ENCODE measurements at regions not wholly inside any gene's neighbourhood (a gene's known extent, or its start where the extent isn't known, plus 50 kb on each side); places are given as distances from the start of the nearest gene placed in this dataset.
"Not testable (repeated sequence)": the region's sequence is repeated elsewhere in the genome, so short reads cannot be mapped to it uniquely, and the experiment has no call there.

- not testable (repeated sequence) for DNase-seq
Observed at GRCh38 chr20:52302051-52302450, 110.5 kb upstream of the ZFP64 start.

GRCh38 chr20:52295556-52295955 lies 104.0 kb upstream of the ZFP64 start:
- DNase-seq = no peak

GRCh38 chr20:52294106-52294628 lies 102.6 kb upstream of the ZFP64 start:
- no peak for DNase-seq

DNA sequence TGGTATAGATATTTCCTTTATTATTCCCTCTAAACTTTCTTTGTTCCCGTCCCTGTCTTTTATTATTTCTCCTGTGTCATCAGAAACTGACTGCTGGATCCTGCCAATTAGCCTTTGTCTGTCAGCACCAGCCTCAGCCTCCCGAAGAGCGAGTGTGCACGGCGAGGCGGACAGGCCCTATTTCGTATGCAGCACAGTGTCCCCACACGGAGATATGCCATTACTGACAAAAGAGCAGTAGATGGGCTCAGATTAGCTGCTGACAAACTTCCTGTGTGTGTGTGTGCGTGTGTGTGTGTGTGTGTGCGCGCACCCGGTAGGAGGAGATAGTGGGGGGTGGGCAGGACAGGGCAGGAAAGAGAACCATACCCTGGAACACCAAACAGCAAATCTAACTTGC lies 99.5 kb upstream of the ZFP64 start:
- no peak for DNase-seq

DNA sequence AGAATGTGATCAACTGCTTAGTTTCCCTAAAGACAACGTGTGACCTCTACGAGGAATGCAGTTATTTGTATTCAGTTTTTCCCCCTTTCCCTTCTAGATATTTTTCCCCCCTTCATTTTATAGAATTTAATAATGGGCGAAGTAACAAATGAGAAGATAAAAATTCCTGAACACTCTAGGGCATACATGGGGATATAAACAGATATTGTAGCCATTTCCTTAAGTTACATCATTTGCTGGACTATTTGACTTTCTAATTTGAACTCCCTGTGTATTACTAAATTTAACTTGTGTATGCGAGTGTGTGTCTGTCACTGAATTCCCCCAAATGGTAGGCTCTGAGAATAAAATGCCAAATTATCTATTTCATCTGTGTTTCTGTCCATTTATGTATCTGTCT lies 99.0 kb upstream of the ZFP64 start:
- no peak for DNase-seq

DNA sequence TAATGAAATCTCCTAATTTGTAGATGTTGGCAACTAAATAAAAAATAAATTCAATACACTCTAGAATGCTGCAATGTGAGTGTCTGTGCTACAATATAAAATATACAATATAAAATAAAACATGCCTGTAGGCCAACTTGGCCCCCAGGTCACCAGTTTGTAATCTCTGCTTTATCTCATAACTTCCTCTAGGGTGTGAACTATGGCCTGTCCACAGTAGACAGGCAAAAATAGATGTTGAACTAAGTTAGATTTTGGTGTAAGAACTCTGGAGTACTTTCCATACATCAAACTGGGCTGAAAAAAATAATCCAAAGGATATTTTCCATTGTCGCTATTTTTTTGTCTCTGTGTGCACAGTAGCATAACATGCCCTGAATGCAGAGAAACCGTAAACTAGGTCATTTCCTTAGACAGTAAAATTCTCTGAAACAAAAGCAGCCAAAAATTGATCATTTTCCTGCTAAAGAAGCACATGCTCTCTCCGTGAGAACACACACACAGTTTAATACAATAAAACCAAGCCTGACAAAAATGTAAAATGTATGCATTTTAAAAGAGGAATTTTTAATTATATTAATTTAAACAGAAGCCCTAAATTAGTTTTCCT lies 98.5 kb upstream of the ZFP64 start:
- no peak for DNase-seq

GRCh38 chr20:52280407-52280806 lies 88.8 kb upstream of the ZFP64 start:
- no peak for DNase-seq

DNA sequence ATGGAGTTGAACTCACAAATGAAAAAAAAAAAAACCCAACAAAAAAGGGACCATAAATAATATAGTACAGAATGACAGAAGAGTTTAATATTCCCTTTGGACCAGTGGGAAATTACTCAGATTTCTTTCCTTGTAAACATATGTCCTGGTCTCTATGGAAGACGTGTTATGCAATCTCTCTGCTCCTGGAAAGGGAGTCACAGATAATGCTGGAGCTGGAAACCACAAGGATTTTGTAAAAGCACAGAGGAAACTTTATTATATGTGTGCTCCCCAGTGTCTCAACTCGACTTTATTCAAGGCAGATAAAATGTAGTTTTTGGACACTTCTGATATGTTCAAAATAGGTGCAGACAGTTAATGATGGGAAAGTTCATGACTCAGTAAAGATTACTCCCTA lies 88.1 kb upstream of the ZFP64 start:
- no peak for DNase-seq

- DNase-seq = no peak
Observed at GRCh38 chr20:52275181-52275691, 83.7 kb upstream of the ZFP64 start.

DNA sequence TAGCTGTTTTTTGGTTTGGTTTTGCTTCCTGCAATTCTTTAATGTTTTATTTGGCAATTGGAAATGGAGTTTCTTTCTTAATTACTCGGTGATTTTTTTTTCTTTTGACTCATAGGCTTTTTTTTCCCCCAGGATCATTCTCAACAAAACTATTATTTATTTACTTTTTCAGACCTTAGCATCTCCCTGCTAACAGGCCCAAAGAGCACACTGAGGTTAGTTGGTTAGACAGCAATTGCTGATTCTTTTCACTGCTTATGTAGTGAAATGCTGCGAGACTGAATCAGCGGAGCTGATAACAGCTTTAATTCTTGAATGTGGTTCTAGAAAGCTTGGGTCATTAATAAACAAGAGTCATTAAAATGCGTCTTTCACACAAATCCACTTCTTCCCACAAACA lies 79.1 kb upstream of the ZFP64 start:
- no peak for DNase-seq

GRCh38 chr20:52270001-52270606 lies 78.5 kb upstream of the ZFP64 start:
- DNase-seq = no peak

GRCh38 chr20:52269321-52269720 lies 77.7 kb upstream of the ZFP64 start:
- DNase-seq = no peak

DNA sequence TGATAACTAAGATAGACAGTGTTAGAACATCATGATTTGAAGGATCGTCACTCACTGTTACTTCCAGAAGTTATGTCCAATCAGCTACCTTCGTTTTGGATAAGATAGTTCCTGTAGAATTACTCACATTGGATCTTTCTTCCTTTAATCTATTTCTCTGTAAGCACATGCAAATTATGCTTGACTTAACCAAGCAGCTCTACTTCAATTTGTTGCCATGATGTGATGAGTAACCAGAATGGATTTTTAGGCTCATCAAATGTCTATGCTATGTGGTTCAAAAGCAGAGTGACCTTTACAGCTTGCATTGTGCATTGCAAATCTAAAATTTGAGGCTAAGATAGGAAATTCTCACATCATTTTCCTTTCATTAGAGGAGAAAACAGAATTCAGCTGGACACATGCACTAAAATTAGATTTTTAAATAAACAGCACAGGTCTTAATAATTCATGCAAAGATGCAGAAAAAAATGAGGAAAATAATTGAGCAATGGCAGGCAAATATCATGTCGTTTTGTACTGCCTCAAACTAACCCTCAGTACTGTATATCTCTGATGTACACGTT lies 76.7 kb upstream of the ZFP64 start:
- DNase-seq = no peak

GRCh38 chr20:52267418-52267817 lies 75.8 kb upstream of the ZFP64 start:
- DNase-seq = no peak

- no peak for DNase-seq
Observed at GRCh38 chr20:52263757-52264156, 72.2 kb upstream of the ZFP64 start.

- no peak for DNase-seq
Observed at GRCh38 chr20:52261792-52262191, 70.2 kb upstream of the ZFP64 start.

DNA sequence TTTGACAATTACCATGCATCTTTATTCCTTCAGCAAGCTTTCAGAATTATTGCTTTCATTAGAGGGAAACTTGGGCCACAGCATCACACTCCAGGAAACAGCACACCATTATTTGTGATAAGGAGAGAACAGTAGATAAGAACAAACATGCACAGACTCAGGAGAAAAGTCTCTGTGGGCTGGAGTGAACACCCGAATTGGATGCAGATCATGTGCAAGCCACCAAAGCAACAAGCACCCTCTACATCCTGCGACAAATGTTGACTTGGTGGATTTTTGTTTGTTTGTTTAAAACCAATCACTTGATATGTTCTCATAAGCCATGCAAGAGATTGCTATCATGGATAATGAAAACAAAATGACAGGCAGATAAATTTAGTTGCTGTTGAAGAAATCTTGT lies 67.7 kb upstream of the ZFP64 start:
- DNase-seq = no peak

GRCh38 chr20:52256454-52256853 lies 64.9 kb upstream of the ZFP64 start:
- no peak for DNase-seq

DNA sequence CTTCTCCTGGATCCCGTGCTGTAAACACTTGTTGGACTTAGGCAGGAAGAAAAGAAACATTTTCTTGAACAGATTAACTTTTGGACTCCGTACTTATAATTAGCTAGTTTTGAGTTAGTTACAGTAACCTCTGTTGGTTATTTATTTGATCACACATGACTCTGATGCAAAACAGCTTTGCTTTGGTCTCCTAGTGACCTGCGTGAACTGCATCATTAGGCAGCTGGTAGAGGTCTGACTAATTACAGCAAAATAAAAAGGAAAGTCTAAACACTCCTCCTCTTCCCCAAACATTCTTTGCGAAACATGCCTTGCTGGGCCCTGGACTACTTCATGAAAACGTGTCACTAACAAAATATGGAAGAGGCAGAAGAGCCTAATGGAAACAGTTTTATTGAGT lies 61.1 kb upstream of the ZFP64 start:
- no peak for DNase-seq

GRCh38 chr20:52251827-52252226 lies 60.2 kb upstream of the ZFP64 start:
- DNase-seq = no peak

DNA sequence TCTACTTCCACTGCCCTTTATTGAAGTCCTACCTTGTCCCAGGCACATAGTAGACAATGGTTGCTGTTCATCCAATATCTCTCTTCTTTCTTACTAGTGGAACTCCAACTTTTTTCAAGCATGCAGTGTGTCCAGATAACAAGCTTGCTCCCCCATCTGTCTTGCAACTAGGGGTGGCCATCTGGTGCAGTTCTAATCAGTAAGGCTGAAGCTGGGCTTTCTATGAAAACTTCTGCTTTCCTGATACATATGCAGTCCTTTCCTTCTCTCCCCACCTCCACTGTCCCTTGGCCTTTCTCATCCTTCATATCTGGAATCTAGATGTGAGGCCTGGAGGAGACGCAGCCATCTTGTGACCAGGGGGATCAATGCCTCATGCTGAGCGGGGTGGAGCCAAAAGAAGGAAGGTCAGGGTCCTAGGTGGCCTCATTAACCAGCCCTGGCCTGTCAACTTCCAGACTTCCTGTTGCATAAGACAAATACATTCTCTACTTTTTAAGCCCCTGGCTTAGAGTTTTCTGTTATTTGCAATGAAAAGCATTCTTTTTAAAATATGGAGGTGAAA lies 59.6 kb upstream of the ZFP64 start:
- no peak for DNase-seq

DNA sequence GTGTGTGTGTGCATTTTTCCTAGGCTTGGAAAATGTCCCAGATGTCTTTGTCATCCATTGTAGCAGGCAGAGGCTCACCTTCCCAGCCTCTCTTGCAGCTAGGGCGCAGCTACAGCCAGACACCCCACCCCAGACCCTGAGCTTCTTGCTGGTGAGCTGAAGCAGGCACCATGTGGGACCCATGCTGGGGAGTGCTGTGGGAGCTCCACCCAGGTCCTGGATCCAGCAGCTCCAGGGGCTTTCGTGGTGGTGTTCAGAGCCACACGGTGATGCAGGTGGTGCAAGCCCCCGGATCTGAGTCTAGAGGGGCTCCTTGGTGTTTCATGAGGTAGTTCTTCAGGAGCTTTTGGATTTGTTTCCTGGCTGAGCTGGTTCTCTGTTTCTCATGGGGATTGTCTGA lies 56.0 kb upstream of the ZFP64 start:
- no peak for DNase-seq

GRCh38 chr20:52246366-52246765 lies 54.8 kb upstream of the ZFP64 start:
- DNase-seq = no peak

GRCh38 chr20:52244702-52245101 lies 53.1 kb upstream of the ZFP64 start:
- no peak for DNase-seq

Measured in activated naive CD4-positive, alpha-beta T cell treated with anti-CD3 and anti-CD28 coated beads, Interleukin-2, amount 50 U/mL, for 16 hours (primary cell).